ENCODE measurements at regions not wholly inside any gene's neighbourhood (a gene's known extent, or its start where the extent isn't known, plus 50 kb on each side); places are given as distances from the start of the nearest gene placed in this dataset.
"Not testable (repeated sequence)": the region's sequence is repeated elsewhere in the genome, so short reads cannot be mapped to it uniquely, and the experiment has no call there.

DNA sequence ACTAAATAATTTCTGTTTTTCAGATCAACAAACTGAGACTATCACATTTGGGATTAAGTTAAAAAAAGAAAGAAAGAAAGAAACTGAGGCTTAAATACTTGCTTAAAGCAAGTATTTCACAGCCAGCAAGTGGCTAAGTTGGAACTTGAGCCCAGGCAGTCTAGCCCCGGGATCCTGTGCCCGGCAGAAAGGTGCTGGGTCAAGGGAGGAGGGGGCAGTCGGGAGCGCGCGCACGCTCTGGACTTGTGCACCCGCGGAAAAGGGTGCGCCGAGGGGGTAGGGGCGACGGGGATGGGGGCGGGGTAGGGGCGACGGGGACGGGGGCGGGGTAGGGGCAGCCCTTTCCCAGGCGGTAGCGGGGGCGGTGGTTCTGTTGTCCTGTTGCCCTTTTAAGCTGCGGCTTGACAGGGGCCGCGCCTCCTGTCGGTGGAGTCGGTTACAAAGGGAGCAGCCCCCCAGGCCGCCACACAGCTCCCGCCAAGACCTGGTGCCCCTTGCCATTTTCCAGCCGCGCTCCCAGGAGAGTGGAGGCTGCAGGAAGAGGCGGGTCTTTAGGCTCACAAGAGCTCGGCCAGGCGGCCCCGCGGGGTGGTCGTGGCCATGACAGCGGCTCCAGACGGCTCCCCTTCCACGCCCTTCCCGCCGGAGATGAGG, 60.6 kb downstream of the GOLGA8T start:
- intact Hi-C loops (cut with DNase I); H3K27me3 ChIP-seq; H3K27ac ChIP-seq; H3K36me3 ChIP-seq; H3K4me1 ChIP-seq; FAIRE-seq; H3K9me3 ChIP-seq: not testable (repeated sequence)
- peak in 2 of 6 donors; percentile 15 to 53 for DNase-seq
- WGBS, 2 donors = 0 to 1% methylated on average over 5 to 13 of the region's 41 CpGs
- peak; percentile 52 to 74 (median 65) for ATAC-seq
- H3K4me3 ChIP-seq = peak overlapping the region in 2 of 4 donors; percentile 22 to 39

DNA sequence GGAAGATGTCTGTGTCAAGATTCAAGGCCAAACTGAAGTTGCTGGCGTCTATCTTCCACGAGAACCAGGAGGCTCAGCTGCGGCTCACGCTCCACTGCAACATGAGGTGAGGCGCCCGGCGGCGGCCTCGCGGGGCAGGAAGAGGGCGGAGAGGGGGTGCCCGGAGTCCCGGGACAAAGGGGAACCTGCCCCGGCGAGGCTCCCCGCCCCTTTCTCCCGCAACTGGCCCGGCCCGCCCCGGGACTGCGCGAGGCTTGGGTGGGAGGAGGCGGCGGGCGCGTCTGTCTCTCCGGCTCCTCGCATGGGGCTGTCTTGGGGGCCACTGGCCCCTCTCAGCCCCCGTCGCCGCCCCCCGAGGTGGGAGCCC, 61.1 kb downstream of the GOLGA8T start:
- H3K27me3 ChIP-seq; H3K9me3 ChIP-seq; intact Hi-C loops (cut with DNase I); H3K27ac ChIP-seq; H3K4me1 ChIP-seq; FAIRE-seq; H3K36me3 ChIP-seq: not testable (repeated sequence)
- ATAC-seq (peak; percentile 66 to 79 (median 75)), DNase-seq (peak in 5 of 6 donors; percentile 15 to 78 (median 26))
- WGBS, 2 donors = 2 to 4% methylated on average over 16 to 24 of the region's 32 CpGs
- H3K4me3 ChIP-seq = peak overlapping the region in 2 of 4 donors; percentile 22 to 39

DNA sequence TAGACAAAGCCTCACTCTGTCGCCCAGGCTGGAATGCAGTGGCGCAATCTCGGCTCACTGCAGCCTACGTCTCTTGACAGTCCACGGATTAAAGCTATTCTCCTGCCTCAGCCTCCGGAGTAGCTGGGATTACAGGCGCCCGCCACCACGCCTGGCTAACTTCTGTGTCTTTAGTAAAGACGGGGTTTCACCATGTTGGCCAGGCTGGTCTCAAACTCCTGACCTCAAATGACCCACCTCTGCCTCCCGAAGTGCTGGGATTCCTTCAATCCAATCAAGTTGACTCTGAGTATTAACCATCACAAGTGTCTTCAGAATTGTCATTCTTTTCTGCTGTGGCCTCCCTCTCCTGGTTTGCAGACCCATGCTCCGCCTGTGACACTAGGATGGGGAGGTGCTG, 61.9 kb downstream of the GOLGA8T start:
- H3K4me1 ChIP-seq; ATAC-seq; H3K4me3 ChIP-seq; H3K36me3 ChIP-seq; intact Hi-C loops (cut with DNase I); H3K9me3 ChIP-seq; H3K27me3 ChIP-seq; H3K27ac ChIP-seq; FAIRE-seq; DNase-seq: not testable (repeated sequence)
- 74 to 82% methylated on average over 6 to 7 of the region's 12 CpGs for WGBS, 2 donors

DNA sequence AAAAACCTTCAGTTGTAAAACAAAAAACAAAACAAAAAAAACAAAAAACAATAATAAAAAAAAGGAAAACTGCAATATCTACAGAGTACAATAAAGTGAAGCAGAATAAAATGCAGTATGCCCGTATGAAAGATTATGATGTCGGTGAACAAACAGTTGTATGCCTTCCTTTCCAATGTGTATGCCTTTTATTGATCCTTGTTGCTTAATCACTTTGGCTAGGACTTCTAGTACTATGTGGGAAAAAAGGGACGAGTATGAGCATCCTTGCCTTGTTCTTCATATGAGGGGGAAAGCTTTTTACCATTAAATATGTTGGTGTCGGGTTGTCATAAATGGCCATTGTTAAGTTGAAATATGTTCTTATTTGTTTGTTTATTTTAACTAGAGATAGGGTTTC, 66.7 kb downstream of the GOLGA8T start:
- H3K9me3 ChIP-seq; H3K27me3 ChIP-seq; H3K4me3 ChIP-seq; intact Hi-C loops (cut with DNase I); H3K27ac ChIP-seq; H3K36me3 ChIP-seq; DNase-seq; H3K4me1 ChIP-seq; FAIRE-seq: not testable (repeated sequence)
- WGBS, 2 donors = 28 to 32% methylated on average over 2 of the region's 4 CpGs
- peak in 1 of 4 donors; percentile 63 for ATAC-seq

DNA sequence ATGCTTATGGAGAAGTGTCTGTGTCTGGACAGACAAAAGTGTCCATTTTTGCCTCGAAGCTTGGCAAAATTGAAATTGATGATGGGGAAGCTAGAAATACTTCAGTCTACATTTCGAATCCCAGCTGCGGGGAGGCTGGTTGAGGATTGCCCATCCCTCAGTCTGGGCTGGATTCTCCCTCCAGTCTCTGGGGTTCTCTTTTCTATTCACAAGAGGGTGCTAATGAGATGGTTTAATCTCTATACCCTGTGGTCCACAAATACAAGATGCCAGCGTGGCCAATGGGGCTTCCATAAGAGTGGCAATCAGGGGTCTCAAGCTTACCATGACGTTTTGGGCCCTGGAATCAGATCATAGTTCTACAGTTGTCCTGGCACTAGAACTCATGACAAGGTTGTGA, 78.9 kb downstream of the GOLGA8T start:
- H3K36me3 ChIP-seq; H3K27me3 ChIP-seq; ATAC-seq; intact Hi-C loops (cut with DNase I); FAIRE-seq; DNase-seq; H3K4me3 ChIP-seq; H3K27ac ChIP-seq; H3K4me1 ChIP-seq; H3K9me3 ChIP-seq: not testable (repeated sequence)
- no CpG with 5 or more reads among the region's 5 CpGs for WGBS, 2 donors

DNA sequence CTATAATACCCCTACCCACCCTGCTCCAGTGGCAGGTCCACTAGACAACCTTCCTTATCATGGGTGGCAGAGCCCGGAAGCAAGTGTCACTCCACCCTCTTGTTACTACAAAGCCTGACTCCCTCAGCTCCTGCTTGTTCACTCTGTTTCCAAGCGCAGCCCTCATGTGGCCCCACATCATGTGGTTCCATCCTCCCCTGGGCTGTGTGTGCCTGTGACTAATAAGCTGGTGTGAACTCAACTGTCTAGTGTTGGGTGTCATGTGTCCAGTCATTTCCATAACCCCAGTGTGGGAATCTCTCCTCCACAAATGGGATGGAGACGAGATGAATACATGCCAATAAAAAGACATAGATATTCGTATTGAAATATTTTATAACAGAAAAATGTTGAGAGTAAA, 87.0 kb downstream of the GOLGA8T start:
- H3K9me3 ChIP-seq; H3K27me3 ChIP-seq; H3K36me3 ChIP-seq; DNase-seq; ATAC-seq; H3K27ac ChIP-seq; intact Hi-C loops (cut with DNase I); H3K4me3 ChIP-seq; H3K4me1 ChIP-seq; FAIRE-seq: not testable (repeated sequence)
- WGBS, 2 donors = no CpG with 5 or more reads among the region's 4 CpGs

DNA sequence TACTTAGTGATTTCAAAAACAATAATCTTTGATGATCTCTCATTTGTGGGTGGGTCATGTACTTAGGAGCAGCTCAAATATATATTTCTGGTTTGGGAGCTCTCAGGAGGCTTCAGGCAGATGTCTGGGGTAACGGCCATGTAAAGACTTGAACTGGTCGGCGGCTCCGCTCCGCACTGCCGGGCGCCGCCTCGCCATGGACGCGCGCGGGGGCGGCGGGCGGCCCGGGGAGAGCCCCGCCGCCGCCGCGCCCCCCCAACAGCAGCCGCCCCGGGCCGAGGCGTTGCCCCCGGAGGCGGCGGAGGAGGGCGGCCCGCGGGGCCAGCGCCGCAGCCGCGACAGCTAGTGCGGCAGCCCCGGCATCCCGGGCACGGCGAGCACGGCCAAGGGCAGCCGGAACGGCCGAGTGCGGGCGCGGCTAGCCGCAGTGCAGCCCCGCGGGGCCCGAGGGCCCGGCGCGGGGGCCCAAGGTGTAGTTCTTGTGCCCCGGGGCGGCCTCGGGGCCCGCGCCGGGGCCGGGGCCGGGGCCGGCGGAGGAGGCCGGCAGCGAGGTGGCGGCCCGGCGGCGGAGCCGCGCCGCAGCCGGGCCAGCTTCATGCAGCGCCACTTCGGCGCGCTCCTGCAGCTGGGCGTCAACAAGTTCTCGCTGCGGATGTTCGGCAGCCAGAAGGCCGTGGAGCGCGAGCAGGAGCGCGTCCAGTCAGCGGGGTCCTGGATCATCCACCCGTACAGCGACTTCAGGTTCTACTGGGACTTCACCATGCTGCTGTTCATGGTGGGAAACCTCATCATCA, 88.1 kb downstream of the GOLGA8T start:
- H3K4me3 ChIP-seq; H3K27me3 ChIP-seq; DNase-seq; H3K27ac ChIP-seq; H3K9me3 ChIP-seq; intact Hi-C loops (cut with DNase I); FAIRE-seq; H3K4me1 ChIP-seq; H3K36me3 ChIP-seq: not testable (repeated sequence)
- 7 to 10% methylated on average over 13 to 46 of the region's 91 CpGs for WGBS, 2 donors
- peak in 2 of 4 donors; percentile 51 to 54 for ATAC-seq

DNA sequence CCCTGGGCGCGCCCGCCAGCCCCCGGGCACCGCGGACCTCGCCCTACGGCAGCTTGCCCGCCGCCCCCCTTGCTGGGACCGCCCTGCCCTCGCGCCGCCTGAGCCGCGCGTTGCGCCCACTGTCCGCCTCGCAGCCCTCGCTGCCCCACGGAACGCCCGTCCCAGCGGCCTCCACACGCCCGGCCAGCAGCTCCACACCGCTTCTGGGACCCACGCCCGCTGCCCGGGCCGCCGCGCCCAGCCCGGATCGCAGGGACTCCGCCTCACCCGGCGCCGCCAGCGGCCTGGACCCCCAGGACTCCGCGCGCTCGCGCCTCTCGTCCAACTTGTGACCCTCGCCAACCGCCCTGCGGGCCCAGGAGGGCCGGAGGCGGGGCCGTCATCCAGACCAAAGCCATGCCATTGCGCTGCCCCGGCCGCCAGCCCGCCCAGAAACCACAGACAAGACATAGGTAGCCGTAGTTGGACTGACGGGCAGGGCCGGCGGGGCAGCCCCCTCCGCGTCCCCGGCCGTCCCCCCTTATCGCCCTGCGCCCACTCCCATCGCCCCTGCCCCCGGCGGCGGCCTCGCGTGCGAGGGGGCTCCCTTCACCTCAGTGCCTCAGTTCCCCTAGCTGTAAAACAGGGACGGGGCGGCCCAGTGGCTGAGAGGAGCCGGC, 90.5 kb downstream of the GOLGA8T start:
- peak in 1 of 4 donors; percentile 22 for ATAC-seq
- 7 to 13% methylated on average over 6 to 65 of the region's 77 CpGs for WGBS, 2 donors
- H3K27ac ChIP-seq; H3K27me3 ChIP-seq; H3K36me3 ChIP-seq; FAIRE-seq; H3K4me3 ChIP-seq; intact Hi-C loops (cut with DNase I); H3K9me3 ChIP-seq; H3K4me1 ChIP-seq: not testable (repeated sequence)
- DNase-seq = peak in 1 of 6 donors; percentile 19

DNA sequence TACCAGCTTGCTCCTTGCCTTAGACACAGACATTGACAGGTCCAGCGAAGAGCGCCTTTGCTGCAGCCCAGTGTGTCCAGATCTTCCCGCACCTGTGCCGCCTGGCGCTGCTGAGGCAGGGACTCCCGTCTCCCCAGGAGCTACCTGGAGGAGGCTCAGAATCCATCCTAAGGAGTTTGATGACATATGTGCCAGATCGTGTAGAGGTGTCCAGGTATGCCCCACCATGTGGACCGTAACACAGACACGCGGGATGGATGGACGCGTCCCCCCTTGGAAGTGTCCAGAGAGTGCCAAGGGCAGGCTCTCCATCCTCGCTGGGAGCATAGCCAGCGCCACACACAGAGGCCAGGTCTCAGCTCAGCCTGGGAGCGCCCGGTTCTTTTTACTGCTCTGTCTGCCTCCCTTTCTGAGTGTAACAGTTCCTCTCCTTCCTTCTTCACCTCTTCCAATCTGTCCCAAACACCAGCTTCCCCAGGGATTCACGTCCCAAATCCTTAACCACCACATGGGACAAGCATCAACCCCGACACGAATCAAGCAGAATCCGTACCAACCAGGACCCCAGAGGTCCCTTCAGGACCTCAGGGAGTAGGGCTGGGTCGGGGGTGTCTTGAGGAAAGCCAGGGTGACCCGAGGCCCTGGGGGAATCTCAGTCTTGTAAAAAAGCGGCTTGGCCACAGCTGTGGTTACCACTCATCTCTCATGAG, 126.7 kb downstream of the GOLGA8T start:
- peak in 2 of 4 donors; percentile 14 to 15 for ATAC-seq
- not testable (repeated sequence) for FAIRE-seq

DNA sequence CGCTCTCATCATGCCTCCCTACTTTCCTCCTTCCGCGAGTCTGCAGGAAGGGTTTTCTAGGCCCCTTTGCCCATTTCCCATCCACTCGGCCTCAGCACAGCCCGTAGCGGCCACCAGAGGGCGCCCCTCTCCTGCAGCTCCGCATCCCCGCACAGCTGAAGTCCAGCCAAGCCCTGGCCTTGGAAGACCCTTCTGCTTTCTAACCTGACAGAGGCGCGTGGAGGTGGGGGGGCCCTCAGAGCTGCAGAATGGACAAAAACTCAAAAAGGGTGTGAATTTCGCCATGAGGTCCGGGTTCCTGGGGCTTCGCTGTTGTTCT, 127.2 kb downstream of the GOLGA8T start:
- H3K9me3 ChIP-seq; DNase-seq; H3K27ac ChIP-seq; H3K4me3 ChIP-seq; H3K27me3 ChIP-seq; intact Hi-C loops (cut with DNase I); H3K4me1 ChIP-seq; FAIRE-seq; H3K36me3 ChIP-seq: not testable (repeated sequence)
- peak; percentile 55 to 91 (median 90) for ATAC-seq
- no CpG with 5 or more reads among the region's 14 CpGs for WGBS, 2 donors

More for the DNA sequence above, 126.7 kb downstream of the GOLGA8T start:
- H3K36me3 ChIP-seq; H3K4me1 ChIP-seq; intact Hi-C loops (cut with DNase I); H3K27me3 ChIP-seq; H3K4me3 ChIP-seq; H3K9me3 ChIP-seq; H3K27ac ChIP-seq: not testable (repeated sequence)
- peak in 1 of 6 donors; percentile 11 for DNase-seq
- WGBS, 2 donors = 69 to 83% methylated on average over 9 to 17 of the region's 23 CpGs

DNA sequence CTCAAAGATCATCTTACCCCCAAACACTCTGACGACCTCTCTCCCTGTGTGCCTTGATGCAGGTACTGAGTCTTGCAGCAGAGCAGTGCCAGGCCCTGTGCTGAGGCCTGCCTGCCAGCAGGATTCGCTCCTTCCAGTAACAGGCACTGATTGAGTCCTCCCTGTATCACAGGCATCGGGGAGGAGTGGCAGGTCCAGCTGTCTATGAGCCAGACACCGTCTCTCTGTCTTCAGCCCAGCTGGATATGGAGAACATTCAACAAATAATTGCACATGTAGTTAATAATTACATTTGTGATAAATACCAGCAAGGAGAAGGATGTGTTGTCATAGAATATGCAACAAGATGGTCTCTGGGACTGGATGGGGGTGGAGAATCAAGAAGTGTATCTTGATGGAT, 129.1 kb downstream of the GOLGA8T start:
- H3K27me3 ChIP-seq; intact Hi-C loops (cut with DNase I); H3K36me3 ChIP-seq; H3K4me1 ChIP-seq; H3K9me3 ChIP-seq; H3K4me3 ChIP-seq; H3K27ac ChIP-seq; FAIRE-seq: not testable (repeated sequence)
- DNase-seq (peak in 1 of 6 donors; percentile 23), ATAC-seq (peak in 1 of 4 donors; percentile 34)
- WGBS, 2 donors = 8 to 31% methylated on average over 2 to 3 of the region's 4 CpGs

All from pancreas (tissue), 10 donors.